Thoracic aorta (tissue), 2 donors: ENCODE measurements at regions not wholly inside any gene's neighbourhood (a gene's known extent, or its start where the extent isn't known, plus 50 kb on each side); places are given as distances from the start of the nearest gene placed in this dataset.

ENCODE experiments used
- ATAC-seq: fragments of 150-250 bp; one replicate; pipeline ENCODE4 v1.8.0; 2017; ENCODE audit warnings: low read depth; ENCODE audit not compliant: insufficient number of reproducible peaks, low FRiP score
- DNase-seq: peaks from one replicate; pipeline ENCODE4 v3.0.0-alpha.2; 2020; ENCODE audit warnings: low spot score
- H3K27ac ChIP-seq, 2 donors: fragments of 200-600 bp; sonication (generic); 1 replicate in 1 of 2; 2 replicates in 1 of 2; pipeline ENCODE4 v1.5.1; 2016; ENCODE audit warnings: mild to moderate bottlenecking in 2 of 2, moderate library complexity in 2 of 2
- H3K27me3 ChIP-seq: fragments of 200-600 bp; sonication (generic); replicated peaks from 2 replicates; pipeline ENCODE4 v1.6.0; 2016; ENCODE audit warnings: mild to moderate bottlenecking; ENCODE audit not compliant: insufficient read depth
- H3K36me3 ChIP-seq: fragments of 200-600 bp; sonication (generic); one replicate; pipeline ENCODE4 v1.5.1; 2016
- H3K4me1 ChIP-seq, 2 donors: fragments of 200-600 bp; sonication (generic); 1 replicate in 1 of 2; 2 replicates in 1 of 2; pipeline versions ENCODE4 v1.5.1 to v1.6.0; 2016; ENCODE audit warnings: low read depth in 2 of 2, mild to moderate bottlenecking in 1 of 2; ENCODE audit not compliant: control insufficient read depth in 1 of 2
- H3K4me3 ChIP-seq: fragments of 200-600 bp; sonication (generic); 2 replicates; pipeline ENCODE4 v1.5.1; 2016; ENCODE audit warnings: mild to moderate bottlenecking
- H3K9me3 ChIP-seq: fragments of 200-600 bp; sonication (generic); 2 replicates; pipeline ENCODE4 v1.5.1; 2016
- CTCF ChIP-seq: fragments of 200-600 bp; sonication (generic); IDR thresholded peaks from one replicate; pipeline ENCODE4 v1.5.1; 2019; ENCODE audit warnings: antibody characterized with exemption

GRCh38 chr11:109251230-109251629 lies 170.8 kb upstream of the C11orf87 start:
- H3K27me3 ChIP-seq, result no peaks in the 10 kb centered on the region
- H3K27ac ChIP-seq, result no peak overlapping the region
- no peak for ATAC-seq
- no peaks in the 10 kb centered on the region for H3K9me3 ChIP-seq
- H3K36me3 ChIP-seq, result no peaks in the 10 kb centered on the region
- H3K4me3 ChIP-seq, result no peak overlapping the region
- peaks cover 0 to 8% of the 10 kb centered on the region in 2 donors for H3K4me1 ChIP-seq
- no peak for TF ChIP-seq CTCF
- DNase-seq, result no peak

- TF ChIP-seq CTCF, result no peak
- no peak overlapping the region for H3K27ac ChIP-seq
- H3K9me3 ChIP-seq, result peaks cover 15% of the 10 kb centered on the region
- H3K4me3 ChIP-seq, result no peak overlapping the region
- no peaks in the 10 kb centered on the region for H3K36me3 ChIP-seq
- no peak for DNase-seq
- H3K4me1 ChIP-seq, result no peaks in the 10 kb centered on the region
- no peaks in the 10 kb centered on the region for H3K27me3 ChIP-seq
- no peak for ATAC-seq
Observed at GRCh38 chr11:109264128-109264527, 157.9 kb upstream of the C11orf87 start.

GRCh38 chr11:109267293-109268095 lies 154.5 kb upstream of the C11orf87 start:
- no peak for TF ChIP-seq CTCF
- Histone ChIP-seq H3K4me3 (no peak overlapping the region), H3K36me3 (no peaks in the 10 kb centered on the region), H3K4me1 (no peaks in the 10 kb centered on the region), H3K9me3 (peaks cover 14% of the 10 kb centered on the region), H3K27me3 (no peaks in the 10 kb centered on the region), H3K27ac (no peak overlapping the region)
- ATAC-seq (no peak), DNase-seq (no peak)

GRCh38 chr11:109275931-109276330 lies 146.1 kb upstream of the C11orf87 start:
- no peak overlapping the region for H3K4me3 ChIP-seq
- H3K9me3 ChIP-seq, result no peaks in the 10 kb centered on the region
- H3K27me3 ChIP-seq, result no peaks in the 10 kb centered on the region
- no peak overlapping the region for H3K27ac ChIP-seq
- ATAC-seq (no peak), DNase-seq (no peak)
- TF ChIP-seq CTCF, result no peak
- no peaks in the 10 kb centered on the region for H3K4me1 ChIP-seq
- H3K36me3 ChIP-seq, result no peaks in the 10 kb centered on the region

GRCh38 chr11:109285465-109285864 lies 136.5 kb upstream of the C11orf87 start:
- no peak for TF ChIP-seq CTCF
- ATAC-seq, result no peak

More at GRCh38 chr11:109285465-109285864, 136.5 kb upstream of the C11orf87 start:
- Histone ChIP-seq H3K4me3 (no peak overlapping the region), H3K9me3 (no peaks in the 10 kb centered on the region), H3K36me3 (no peaks in the 10 kb centered on the region), H3K27ac (no peak overlapping the region), H3K27me3 (no peaks in the 10 kb centered on the region), H3K4me1 (peaks cover 0 to 8% of the 10 kb centered on the region in 2 donors)
- DNase-seq, result no peak
